ENCODE measurements at regions not wholly inside any gene's neighbourhood (a gene's known extent, or its start where the extent isn't known, plus 50 kb on each side); places are given as distances from the start of the nearest gene placed in this dataset.

DNA sequence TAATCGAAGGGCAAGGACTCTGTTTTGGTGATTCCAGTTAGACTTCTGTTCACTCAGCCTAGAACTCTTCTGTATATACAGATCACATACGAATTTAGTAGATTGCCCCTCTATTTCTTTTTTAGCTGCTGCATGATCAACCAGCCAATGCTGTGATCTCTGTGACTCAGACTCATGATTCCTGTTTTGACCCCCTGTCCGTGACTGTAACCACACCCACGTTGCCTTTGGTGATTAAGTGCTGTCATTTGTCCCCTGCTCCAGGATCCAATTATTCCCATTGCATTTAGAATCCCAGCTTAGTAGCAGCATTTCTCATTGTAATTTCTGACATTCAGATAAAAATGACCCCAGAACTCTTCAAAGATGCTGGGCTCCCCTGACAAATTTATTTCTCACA lies 545.7 kb downstream of the NPIPA7 start (continued):
- TF ChIP-seq POLR2A (IDR thresholded peaks at IDR 0.05; ENCODE audit: control extremely low read depth in 1 of 2, low read depth in 2 of 2, low read length in 2 of 2) (no peak), KDM1A (IDR thresholded peaks at IDR 0.05; ENCODE audit: borderline replicate concordance, low read length) (no peak)
- TF ChIP-seq, protein P1, sequence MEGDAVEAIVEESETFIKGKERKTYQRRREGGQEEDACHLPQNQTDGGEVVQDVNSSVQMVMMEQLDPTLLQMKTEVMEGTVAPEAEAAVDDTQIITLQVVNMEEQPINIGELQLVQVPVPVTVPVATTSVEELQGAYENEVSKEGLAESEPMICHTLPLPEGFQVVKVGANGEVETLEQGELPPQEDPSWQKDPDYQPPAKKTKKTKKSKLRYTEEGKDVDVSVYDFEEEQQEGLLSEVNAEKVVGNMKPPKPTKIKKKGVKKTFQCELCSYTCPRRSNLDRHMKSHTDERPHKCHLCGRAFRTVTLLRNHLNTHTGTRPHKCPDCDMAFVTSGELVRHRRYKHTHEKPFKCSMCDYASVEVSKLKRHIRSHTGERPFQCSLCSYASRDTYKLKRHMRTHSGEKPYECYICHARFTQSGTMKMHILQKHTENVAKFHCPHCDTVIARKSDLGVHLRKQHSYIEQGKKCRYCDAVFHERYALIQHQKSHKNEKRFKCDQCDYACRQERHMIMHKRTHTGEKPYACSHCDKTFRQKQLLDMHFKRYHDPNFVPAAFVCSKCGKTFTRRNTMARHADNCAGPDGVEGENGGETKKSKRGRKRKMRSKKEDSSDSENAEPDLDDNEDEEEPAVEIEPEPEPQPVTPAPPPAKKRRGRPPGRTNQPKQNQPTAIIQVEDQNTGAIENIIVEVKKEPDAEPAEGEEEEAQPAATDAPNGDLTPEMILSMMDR (IDR thresholded peaks at IDR 0.05; ENCODE audit: control extremely low read depth in 1 of 3, insufficient read depth in 1 of 3, low read depth in 1 of 3, low read length in 3 of 3): no peak

Data from H1 (cell line).